Astrocyte of the spinal cord (primary cell): ENCODE measurements at regions not wholly inside any gene's neighbourhood (a gene's known extent, or its start where the extent isn't known, plus 50 kb on each side); places are given as distances from the start of the nearest gene placed in this dataset.
A peak's percentile ranks its signal among the peaks of the same experiment; 100 is the strongest.
"Not testable (repeated sequence)": the region's sequence is repeated elsewhere in the genome, so short reads cannot be mapped to it uniquely, and the experiment has no call there.

Experiments
- DNase-seq: peaks from one replicate; pipeline ENCODE4 v3.0.0; 2011; ENCODE audit warnings: low read depth, low spot score
- H3K4me3 ChIP-seq: 2 replicates; pipeline ENCODE4 v1.5.1; 2011; ENCODE audit warnings: low read depth, mild to moderate bottlenecking, low read length, moderate library complexity
- CTCF ChIP-seq: IDR thresholded peaks from 2 replicates; pipeline ENCODE4 v1.5.1; 2012; ENCODE audit warnings: low read depth, mild to moderate bottlenecking, low read length, inconsistent platforms
- in situ Hi-C: cut with HindIII; loops from 2 replicates; pipeline ENCODE4 v1.10.0; 2017; ENCODE audit warnings: low sequenced_read_pairs

DNA sequence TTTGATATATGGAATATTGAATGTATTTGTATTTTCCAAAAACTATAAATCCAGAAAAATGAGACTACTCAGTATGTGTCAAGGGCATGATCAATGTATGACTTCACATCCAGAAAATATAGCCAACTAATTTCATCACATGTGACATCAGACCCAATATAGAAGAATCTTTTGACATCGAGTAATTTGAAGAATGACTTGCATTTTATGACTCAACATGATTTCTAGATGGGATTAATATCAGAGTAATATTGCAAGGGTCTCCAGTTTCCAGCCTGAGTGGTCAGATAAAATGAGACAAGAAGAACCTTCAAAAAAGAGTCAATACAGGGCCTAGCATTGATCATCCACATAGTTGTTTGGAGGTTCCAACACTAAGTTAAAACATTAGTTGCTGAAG is 467.5 kb upstream of the PAPPA start:
- no peak for TF ChIP-seq CTCF
- in situ Hi-C loops = no loop called here
- no peak for DNase-seq
- no peak overlapping the region for H3K4me3 ChIP-seq

DNA sequence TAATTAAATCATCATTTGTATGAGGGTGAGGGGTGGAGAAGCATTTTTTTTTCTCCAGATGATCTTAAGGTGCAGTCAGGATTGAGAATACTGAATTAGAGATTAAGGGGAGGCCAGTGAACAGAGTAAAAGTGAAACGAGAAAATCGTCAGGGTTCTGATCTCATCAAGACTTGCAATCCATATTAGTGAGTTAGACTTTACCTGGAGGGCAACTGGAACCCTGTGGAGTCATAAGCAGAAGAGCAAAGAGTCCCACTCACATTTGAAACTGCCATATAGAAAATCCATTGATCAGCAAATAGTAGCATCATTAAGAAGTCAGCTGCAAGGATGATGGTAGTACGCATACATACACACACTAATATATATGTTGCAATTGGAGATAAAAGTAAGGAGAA is 466.2 kb upstream of the PAPPA start:
- H3K4me3 ChIP-seq = no peak overlapping the region
- in situ Hi-C loops = no loop called here
- TF ChIP-seq CTCF = no peak
- no peak for DNase-seq

DNA sequence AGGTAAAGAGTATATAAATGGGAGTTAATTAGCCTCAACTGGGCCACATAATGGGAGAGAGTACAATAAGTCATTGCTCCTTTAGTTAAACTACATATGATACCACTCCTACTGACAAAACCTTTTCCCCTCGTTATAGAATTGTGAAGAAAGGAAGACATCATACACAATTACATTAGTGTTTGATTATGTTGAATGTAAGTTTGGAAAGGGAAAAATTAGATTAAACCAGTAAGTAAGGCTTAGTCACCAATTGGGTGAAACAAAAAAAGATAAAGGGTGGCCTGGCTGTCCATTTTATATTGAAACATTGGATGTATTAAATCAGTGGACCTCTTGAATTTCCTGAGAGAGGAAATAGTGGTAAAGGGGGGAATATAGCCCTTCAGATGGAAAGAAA is 464.3 kb upstream of the PAPPA start:
- TF ChIP-seq CTCF = no peak
- no peak for DNase-seq
- in situ Hi-C loops = no loop called here
- H3K4me3 ChIP-seq = no peak overlapping the region

- in situ Hi-C loops = no loop called here
- no peak overlapping the region for H3K4me3 ChIP-seq
- peak; percentile 97 for DNase-seq
- TF ChIP-seq CTCF = no peak
These were observed 462.6 kb upstream of the PAPPA start for GRCh38 chr9:115690786-115691496.

DNA sequence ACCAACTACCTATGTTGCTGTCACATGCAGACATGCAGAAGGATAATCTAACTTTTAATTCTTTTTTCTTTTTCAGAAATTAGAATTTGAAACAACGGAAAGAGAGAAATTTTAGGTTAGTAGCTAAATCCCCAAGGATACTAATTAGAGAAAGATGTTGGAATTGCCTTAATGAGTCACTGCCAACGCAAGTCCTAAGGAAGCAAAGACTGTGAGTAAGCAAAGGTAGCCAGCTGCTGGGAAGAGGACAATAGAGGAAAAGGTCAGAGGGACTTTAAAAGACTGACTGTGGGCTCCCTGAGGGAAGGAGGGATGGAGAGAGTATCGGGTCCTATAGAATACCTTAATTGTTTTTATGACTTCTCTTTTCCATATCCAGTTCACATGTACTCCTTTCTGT is 461.9 kb upstream of the PAPPA start:
- peak; percentile 71 for DNase-seq
- in situ Hi-C loops = no loop called here
- TF ChIP-seq CTCF = no peak
- H3K4me3 ChIP-seq = no peak overlapping the region

- H3K4me3 ChIP-seq, in situ Hi-C loops, DNase-seq: not testable (repeated sequence)
These were observed 460.7 kb upstream of the PAPPA start for GRCh38 chr9:115692868-115693267.

GRCh38 chr9:115694014-115694413 is 459.6 kb upstream of the PAPPA start:
- TF ChIP-seq CTCF = peak; percentile 31
- in situ Hi-C loops = no loop called here
- H3K4me3 ChIP-seq = no peak overlapping the region
- peak; percentile 82 for DNase-seq
